Osteoblast (primary cell): ENCODE measurements at regions not wholly inside any gene's neighbourhood (a gene's known extent, or its start where the extent isn't known, plus 50 kb on each side); places are given as distances from the start of the nearest gene placed in this dataset.

Experiments used
- DNase-seq: peaks from one replicate; pipeline ENCODE4 v3.0.0; 2011; ENCODE audit warnings: low spot score, mixed read lengths; ENCODE audit not compliant: insufficient read length; ENCODE audit errors: missing footprints
- H2AFZ ChIP-seq: 2 replicates; pipeline ENCODE4 v1.6.0; 2011; ENCODE audit warnings: mild to moderate bottlenecking, low read length
- H3K27ac ChIP-seq: 2 replicates; pipeline ENCODE4 v1.5.1; 2011; ENCODE audit warnings: mild to moderate bottlenecking, low read depth, low read length, moderate library complexity
- H3K27me3 ChIP-seq: 2 replicates; pipeline ENCODE4 v1.6.0; 2012; ENCODE audit warnings: mild to moderate bottlenecking, control low read depth, inconsistent platforms, low read length, moderate library complexity; ENCODE audit not compliant: insufficient read depth
- H3K36me3 ChIP-seq: 2 replicates; pipeline ENCODE4 v1.5.1; 2011; ENCODE audit warnings: mild to moderate bottlenecking, low read length, control low read depth, moderate library complexity; ENCODE audit not compliant: insufficient read depth
- H3K4me1 ChIP-seq: 2 replicates; pipeline ENCODE4 v1.5.1; 2011; ENCODE audit warnings: mild to moderate bottlenecking, low read length, control low read depth, moderate library complexity; ENCODE audit not compliant: insufficient read depth
- H3K4me2 ChIP-seq: 2 replicates; pipeline ENCODE4 v1.6.0; 2011; ENCODE audit warnings: mild to moderate bottlenecking, low read length; ENCODE audit not compliant: insufficient read depth
- H3K4me3 ChIP-seq: fragments of 200-600 bp; sonication (generic); 3 replicates; pipeline ENCODE4 v1.5.1; 2012; ENCODE audit warnings: mild to moderate bottlenecking, low read length, inconsistent platforms; ENCODE audit not compliant: insufficient read depth
- H3K79me2 ChIP-seq: 2 replicates; pipeline ENCODE4 v1.6.0; 2012; ENCODE audit warnings: mild to moderate bottlenecking, low read length, control low read depth, inconsistent platforms; ENCODE audit not compliant: insufficient read depth
- H3K9me3 ChIP-seq: 2 replicates; pipeline ENCODE4 v1.5.1; 2011; ENCODE audit warnings: low read depth, low read length, control low read depth
- H4K20me1 ChIP-seq: 2 replicates; pipeline ENCODE4 v1.6.0; 2012; ENCODE audit warnings: mild to moderate bottlenecking, low read length, control low read depth; ENCODE audit not compliant: insufficient read depth
- TF ChIP-seq, protein P1 (sequence below): IDR thresholded peaks from 2 replicates; pipeline ENCODE4 v1.5.1; 2011; ENCODE audit warnings: mild to moderate bottlenecking, low read depth, low read length, moderate library complexity; ENCODE audit errors: extremely low read depth

DNA sequence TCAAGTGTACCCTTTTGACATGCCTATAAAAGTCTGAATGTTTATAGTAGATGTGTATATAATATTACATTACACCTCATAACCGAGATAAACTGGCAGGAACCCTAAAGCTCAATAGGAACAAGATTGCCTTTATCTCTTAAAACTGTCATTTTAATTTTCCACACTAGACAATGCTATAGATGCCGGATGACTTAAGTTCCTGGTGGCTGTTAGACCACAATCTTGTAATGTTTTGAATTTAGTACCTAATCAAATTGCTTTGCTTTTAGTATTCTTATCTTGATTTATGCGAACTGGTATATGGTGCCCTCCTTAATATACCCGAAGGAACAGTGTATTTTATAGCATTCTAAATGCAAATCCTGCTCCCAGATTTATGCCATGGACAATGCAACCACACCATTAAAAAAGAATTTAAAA lies 1397.0 kb upstream of the ADGRL4 start:
- Histone ChIP-seq H3K4me1 (no peaks in the 10 kb centered on the region), H3K4me2 (no peak overlapping the region), H3K27me3 (no peaks in the 10 kb centered on the region), H4K20me1 (no peaks in the 10 kb centered on the region), H3K4me3 (no peak overlapping the region), H3K79me2 (no peaks in the 10 kb centered on the region), H2AFZ (no peak overlapping the region), H3K36me3 (no peaks in the 10 kb centered on the region), H3K27ac (no peak overlapping the region), H3K9me3 (no peaks in the 10 kb centered on the region)
- TF ChIP-seq, protein P1, sequence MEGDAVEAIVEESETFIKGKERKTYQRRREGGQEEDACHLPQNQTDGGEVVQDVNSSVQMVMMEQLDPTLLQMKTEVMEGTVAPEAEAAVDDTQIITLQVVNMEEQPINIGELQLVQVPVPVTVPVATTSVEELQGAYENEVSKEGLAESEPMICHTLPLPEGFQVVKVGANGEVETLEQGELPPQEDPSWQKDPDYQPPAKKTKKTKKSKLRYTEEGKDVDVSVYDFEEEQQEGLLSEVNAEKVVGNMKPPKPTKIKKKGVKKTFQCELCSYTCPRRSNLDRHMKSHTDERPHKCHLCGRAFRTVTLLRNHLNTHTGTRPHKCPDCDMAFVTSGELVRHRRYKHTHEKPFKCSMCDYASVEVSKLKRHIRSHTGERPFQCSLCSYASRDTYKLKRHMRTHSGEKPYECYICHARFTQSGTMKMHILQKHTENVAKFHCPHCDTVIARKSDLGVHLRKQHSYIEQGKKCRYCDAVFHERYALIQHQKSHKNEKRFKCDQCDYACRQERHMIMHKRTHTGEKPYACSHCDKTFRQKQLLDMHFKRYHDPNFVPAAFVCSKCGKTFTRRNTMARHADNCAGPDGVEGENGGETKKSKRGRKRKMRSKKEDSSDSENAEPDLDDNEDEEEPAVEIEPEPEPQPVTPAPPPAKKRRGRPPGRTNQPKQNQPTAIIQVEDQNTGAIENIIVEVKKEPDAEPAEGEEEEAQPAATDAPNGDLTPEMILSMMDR, result no peak
- DNase-seq, result no peak

DNA sequence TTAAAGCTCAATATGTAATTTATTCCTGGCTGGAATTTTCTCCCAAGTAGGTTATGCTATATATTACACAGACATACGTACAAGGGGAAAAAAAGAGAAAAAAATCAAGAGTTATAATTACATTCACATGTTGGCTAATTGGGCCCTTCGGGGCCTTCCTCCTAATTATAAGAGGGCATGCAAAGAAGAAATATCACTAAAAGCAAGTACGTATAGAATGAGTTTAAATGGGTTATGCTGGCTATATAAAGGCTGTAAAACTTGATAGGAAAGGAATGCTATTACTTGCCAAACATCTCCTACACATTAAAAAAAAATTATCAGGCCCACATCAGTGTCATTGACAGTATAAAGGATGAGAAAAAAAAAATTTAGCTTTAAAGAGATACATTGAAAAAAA lies 1396.1 kb upstream of the ADGRL4 start:
- TF ChIP-seq, protein P1, result no peak
- Histone ChIP-seq H3K9me3 (no peaks in the 10 kb centered on the region), H3K79me2 (no peaks in the 10 kb centered on the region), H4K20me1 (no peaks in the 10 kb centered on the region), H3K4me1 (no peaks in the 10 kb centered on the region), H3K36me3 (no peaks in the 10 kb centered on the region), H3K27ac (no peak overlapping the region), H2AFZ (no peak overlapping the region), H3K4me3 (no peak overlapping the region), H3K27me3 (no peaks in the 10 kb centered on the region), H3K4me2 (no peak overlapping the region)
- peak; percentile 1 for DNase-seq

DNA sequence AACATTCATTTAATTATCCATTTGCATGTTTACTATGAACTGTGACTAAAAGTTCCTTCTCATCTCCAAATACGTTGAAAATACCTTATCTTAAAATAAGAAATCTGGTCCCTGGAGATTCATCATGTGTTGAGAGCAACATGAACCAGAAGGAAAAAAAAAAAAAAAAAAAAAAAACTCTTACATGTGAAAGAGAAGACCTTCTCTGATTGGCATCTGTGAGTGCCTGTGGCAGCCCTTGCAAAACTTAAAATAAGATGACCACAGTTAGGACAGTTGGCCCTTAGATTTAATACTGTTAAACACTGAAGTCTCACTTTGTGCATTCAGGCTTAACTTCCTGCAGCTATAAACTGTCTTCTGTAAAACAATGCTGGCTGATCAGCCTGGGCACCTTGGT lies 1395.2 kb upstream of the ADGRL4 start:
- Histone ChIP-seq H3K4me3 (no peak overlapping the region), H4K20me1 (no peaks in the 10 kb centered on the region), H3K4me1 (no peaks in the 10 kb centered on the region), H3K9me3 (no peaks in the 10 kb centered on the region), H2AFZ (no peak overlapping the region), H3K27ac (no peak overlapping the region), H3K36me3 (no peaks in the 10 kb centered on the region), H3K4me2 (no peak overlapping the region), H3K79me2 (no peaks in the 10 kb centered on the region), H3K27me3 (no peaks in the 10 kb centered on the region)
- TF ChIP-seq, protein P1, result no peak
- no peak for DNase-seq

DNA sequence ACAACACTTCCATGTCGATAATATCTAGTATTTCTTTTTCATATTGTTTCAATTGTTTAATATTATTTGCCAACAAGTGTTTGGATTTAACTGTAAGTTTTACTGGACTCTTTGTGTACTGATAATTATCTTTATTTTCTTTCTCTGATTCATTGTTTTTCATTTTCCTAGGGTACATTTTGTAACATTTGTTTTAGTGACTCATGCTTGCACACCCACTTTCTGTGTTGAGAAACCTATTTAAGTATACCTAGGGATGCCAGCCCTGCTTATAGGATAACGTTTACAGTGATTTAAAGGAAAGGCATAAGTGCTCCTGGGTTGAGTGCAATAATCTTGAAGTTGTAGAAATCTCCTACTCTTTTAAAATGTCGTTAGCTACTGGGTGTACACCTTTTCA lies 1386.0 kb upstream of the ADGRL4 start:
- Histone ChIP-seq H3K27ac (no peak overlapping the region), H3K36me3 (no peaks in the 10 kb centered on the region), H3K27me3 (no peaks in the 10 kb centered on the region), H3K9me3 (no peaks in the 10 kb centered on the region), H3K4me2 (no peak overlapping the region), H3K4me1 (no peaks in the 10 kb centered on the region), H4K20me1 (no peaks in the 10 kb centered on the region), H2AFZ (no peak overlapping the region), H3K4me3 (no peak overlapping the region), H3K79me2 (no peaks in the 10 kb centered on the region)
- no peak for DNase-seq
- TF ChIP-seq, protein P1, result no peak
